Middle frontal gyrus (tissue), 1 donor: ENCODE measurements at regions not wholly inside any gene's neighbourhood (a gene's known extent, or its start where the extent isn't known, plus 50 kb on each side); places are given as distances from the start of the nearest gene placed in this dataset.

Experiments
- DNase-seq: peaks from one replicate; pipeline ENCODE4 v3.0.0-alpha.2; 2015; ENCODE audit warnings: low spot score; ENCODE audit errors: extremely low spot score

- no peak for DNase-seq
Observed at GRCh38 chr9:96183751-96184150, 118.2 kb downstream of the HSD17B3 start.

GRCh38 chr9:96178153-96178552 lies 123.8 kb downstream of the HSD17B3 start:
- no peak for DNase-seq

- no peak for DNase-seq
Observed at GRCh38 chr9:96177719-96178028, 124.3 kb downstream of the HSD17B3 start.

GRCh38 chr9:96177005-96177718 lies 124.8 kb downstream of the HSD17B3 start:
- DNase-seq = no peak

- DNase-seq = no peak
Observed at GRCh38 chr9:96175796-96176195, 126.2 kb downstream of the HSD17B3 start.

GRCh38 chr9:96175001-96175400 lies 127.0 kb downstream of the HSD17B3 start:
- DNase-seq = no peak

- no peak for DNase-seq
Observed at GRCh38 chr9:96174371-96174770, 127.6 kb downstream of the HSD17B3 start.

- no peak for DNase-seq
Observed at GRCh38 chr9:96173640-96174039, 128.3 kb downstream of the HSD17B3 start.

GRCh38 chr9:96172797-96173196 lies 129.2 kb downstream of the HSD17B3 start:
- DNase-seq = no peak

GRCh38 chr9:96171728-96172127 lies 130.2 kb downstream of the HSD17B3 start:
- no peak for DNase-seq

- DNase-seq = no peak
Observed at GRCh38 chr9:96169901-96170300, 132.1 kb downstream of the HSD17B3 start.

GRCh38 chr9:96169484-96169883 lies 132.5 kb downstream of the HSD17B3 start:
- DNase-seq = no peak

- no peak for DNase-seq
Observed at GRCh38 chr9:96168882-96169281, 133.1 kb downstream of the HSD17B3 start.

- no peak for DNase-seq
Observed at GRCh38 chr9:96167011-96167410, 135.0 kb downstream of the HSD17B3 start.

GRCh38 chr9:96164268-96164683 lies 137.7 kb downstream of the HSD17B3 start:
- DNase-seq = no peak

- DNase-seq = no peak
Observed at GRCh38 chr9:96163712-96164111, 138.3 kb downstream of the HSD17B3 start.

GRCh38 chr9:96163161-96163560 lies 138.8 kb downstream of the HSD17B3 start:
- DNase-seq = no peak

GRCh38 chr9:96161819-96162218 lies 140.2 kb downstream of the HSD17B3 start:
- DNase-seq = no peak

GRCh38 chr9:96160866-96161265 lies 141.1 kb downstream of the HSD17B3 start:
- DNase-seq = no peak

- DNase-seq = no peak
Observed at GRCh38 chr9:96160168-96160567, 141.8 kb downstream of the HSD17B3 start.

- no peak for DNase-seq
Observed at GRCh38 chr9:96159596-96159995, 142.4 kb downstream of the HSD17B3 start.

- no peak for DNase-seq
Observed at GRCh38 chr9:96158909-96159575, 142.9 kb downstream of the HSD17B3 start.

- DNase-seq = no peak
Observed at GRCh38 chr9:96158147-96158546, 143.8 kb downstream of the HSD17B3 start.
